ENCODE measurements at regions not wholly inside any gene's neighbourhood (a gene's known extent, or its start where the extent isn't known, plus 50 kb on each side); places are given as distances from the start of the nearest gene placed in this dataset.

DNA sequence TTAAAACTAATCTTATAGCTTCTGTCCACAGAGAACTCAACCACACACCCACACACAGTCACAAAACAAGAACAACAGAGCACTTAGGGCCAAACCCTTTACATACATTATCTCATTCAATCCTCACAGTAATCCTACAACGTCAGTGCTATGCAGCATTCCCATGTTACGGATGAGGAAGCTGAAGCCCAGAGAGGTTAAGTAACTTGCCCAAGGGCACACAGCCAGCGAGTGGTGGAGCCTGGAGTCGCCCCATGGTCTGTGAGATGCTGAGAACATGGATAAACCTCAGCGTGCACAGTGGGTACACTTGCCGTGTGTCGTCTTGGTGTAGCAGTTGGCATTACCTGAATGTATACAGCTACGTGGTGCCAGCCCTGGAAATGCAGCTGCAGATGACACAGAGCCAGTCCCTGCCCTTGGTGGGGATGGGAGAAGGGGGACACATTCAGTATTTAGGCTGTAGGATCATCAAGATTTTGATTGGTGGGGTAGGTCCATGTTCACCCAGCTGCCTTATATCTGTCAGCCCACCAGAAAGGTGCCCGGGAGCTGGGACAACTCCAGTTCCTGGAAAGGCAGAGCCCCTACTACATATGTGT is 177.0 kb downstream of the IRF8 start:
- TF ChIP-seq EZH2 (IDR thresholded peaks at IDR 0.05; ENCODE audit: insufficient read depth, low read length) = no peak
- TF ChIP-seq, protein P1, sequence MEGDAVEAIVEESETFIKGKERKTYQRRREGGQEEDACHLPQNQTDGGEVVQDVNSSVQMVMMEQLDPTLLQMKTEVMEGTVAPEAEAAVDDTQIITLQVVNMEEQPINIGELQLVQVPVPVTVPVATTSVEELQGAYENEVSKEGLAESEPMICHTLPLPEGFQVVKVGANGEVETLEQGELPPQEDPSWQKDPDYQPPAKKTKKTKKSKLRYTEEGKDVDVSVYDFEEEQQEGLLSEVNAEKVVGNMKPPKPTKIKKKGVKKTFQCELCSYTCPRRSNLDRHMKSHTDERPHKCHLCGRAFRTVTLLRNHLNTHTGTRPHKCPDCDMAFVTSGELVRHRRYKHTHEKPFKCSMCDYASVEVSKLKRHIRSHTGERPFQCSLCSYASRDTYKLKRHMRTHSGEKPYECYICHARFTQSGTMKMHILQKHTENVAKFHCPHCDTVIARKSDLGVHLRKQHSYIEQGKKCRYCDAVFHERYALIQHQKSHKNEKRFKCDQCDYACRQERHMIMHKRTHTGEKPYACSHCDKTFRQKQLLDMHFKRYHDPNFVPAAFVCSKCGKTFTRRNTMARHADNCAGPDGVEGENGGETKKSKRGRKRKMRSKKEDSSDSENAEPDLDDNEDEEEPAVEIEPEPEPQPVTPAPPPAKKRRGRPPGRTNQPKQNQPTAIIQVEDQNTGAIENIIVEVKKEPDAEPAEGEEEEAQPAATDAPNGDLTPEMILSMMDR (IDR thresholded peaks at IDR 0.05; ENCODE audit: insufficient read depth, low read depth, low read length) = no peak

Data from astrocyte (in vitro differentiated cells and primary cell).